ENCODE measurements at regions not wholly inside any gene's neighbourhood (a gene's known extent, or its start where the extent isn't known, plus 50 kb on each side); places are given as distances from the start of the nearest gene placed in this dataset.

DNA sequence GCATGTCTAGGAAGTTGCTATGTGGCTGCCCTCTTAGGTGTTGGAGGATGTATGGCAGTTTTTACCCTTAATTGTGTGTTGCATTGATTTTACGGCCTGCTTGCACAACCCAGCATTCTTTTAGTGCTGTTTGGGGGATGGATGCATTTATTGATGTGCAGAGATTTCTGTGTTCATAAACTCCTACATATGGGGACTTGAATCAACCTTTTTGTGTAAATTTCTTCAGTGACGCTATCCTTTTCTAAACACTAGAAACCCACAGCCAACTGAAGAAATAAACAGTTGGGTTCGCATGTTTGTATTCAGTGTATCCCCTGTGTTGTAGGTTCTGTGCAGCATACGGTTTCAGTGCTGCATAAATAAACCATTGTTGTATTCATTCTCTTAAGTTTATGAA is 263.7 kb downstream of the RASEF start:
- TF ChIP-seq, protein P1, sequence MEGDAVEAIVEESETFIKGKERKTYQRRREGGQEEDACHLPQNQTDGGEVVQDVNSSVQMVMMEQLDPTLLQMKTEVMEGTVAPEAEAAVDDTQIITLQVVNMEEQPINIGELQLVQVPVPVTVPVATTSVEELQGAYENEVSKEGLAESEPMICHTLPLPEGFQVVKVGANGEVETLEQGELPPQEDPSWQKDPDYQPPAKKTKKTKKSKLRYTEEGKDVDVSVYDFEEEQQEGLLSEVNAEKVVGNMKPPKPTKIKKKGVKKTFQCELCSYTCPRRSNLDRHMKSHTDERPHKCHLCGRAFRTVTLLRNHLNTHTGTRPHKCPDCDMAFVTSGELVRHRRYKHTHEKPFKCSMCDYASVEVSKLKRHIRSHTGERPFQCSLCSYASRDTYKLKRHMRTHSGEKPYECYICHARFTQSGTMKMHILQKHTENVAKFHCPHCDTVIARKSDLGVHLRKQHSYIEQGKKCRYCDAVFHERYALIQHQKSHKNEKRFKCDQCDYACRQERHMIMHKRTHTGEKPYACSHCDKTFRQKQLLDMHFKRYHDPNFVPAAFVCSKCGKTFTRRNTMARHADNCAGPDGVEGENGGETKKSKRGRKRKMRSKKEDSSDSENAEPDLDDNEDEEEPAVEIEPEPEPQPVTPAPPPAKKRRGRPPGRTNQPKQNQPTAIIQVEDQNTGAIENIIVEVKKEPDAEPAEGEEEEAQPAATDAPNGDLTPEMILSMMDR (conservative IDR thresholded peaks at IDR 0.05 in 1 of 2, IDR thresholded peaks at IDR 0.05 in 1 of 2; ENCODE audit: low read depth in 1 of 2, low read length in 2 of 2), result no peak
- no peak for TF ChIP-seq EZH2 (IDR thresholded peaks at IDR 0.05; ENCODE audit: low read length, missing control alignments)
